K562 (cell line): ENCODE measurements at regions not wholly inside any gene's neighbourhood (a gene's known extent, or its start where the extent isn't known, plus 50 kb on each side); places are given as distances from the start of the nearest gene placed in this dataset.

Experiments
- ATAC-seq: fragments of 200-7000 bp; cut with Tn5 transposase; 3 replicates; pipeline ENCODE4 v1.9.1; 2020; ENCODE audit warnings: moderate library complexity
- BruUV-seq: library from RNA; stranded (reverse); fragments of 400-500 nt; replicated peaks from 2 replicates; lab custom pipeline; 2021; lab: Mats Ljungman, UMichigan
- CTCF ChIA-PET: fragments of 300-600 bp; formaldehyde crosslinking; extraction: SDS; loops from one replicate; lab custom pipeline; 2021; ENCODE audit warnings: low intra/inter-chr PET ratio; lab: Yijun Ruan, JAX
- POLR2A ChIA-PET: fragments of 300-600, 350-650 bp; sonication (Branson Sonifier 250); formaldehyde crosslinking; extraction: SDS; loops from one replicate; lab custom pipeline; 2021; ENCODE audit warnings: antibody characterized with exemption, inconsistent platforms; lab: Yijun Ruan, JAX
- DNase-seq, 4 experiments: peaks; one replicate each; pipeline versions ENCODE4 v3.0.0 to v3.0.0-alpha.2; 2011 to 2018; ENCODE audit warnings: low spot score in 3 of 4, mixed read lengths in 3 of 4; ENCODE audit errors: extremely low read depth in 1 of 4
- FAIRE-seq: peaks from 2 replicates; lab custom pipeline; 2011; peaks lifted over from hg19 to GRCh38; lab: Jason Lieb, UNC
- H2AFZ ChIP-seq: 2 replicates; pipeline ENCODE4 v1.6.0; 2011; ENCODE audit warnings: low read depth, low read length, control low read depth, inconsistent platforms
- H3K27ac ChIP-seq: fragments of 200-600 bp; 3 replicates; pipeline ENCODE4 v1.8.0; 2011; ENCODE audit warnings: low read depth, mild to moderate bottlenecking, control low read depth, inconsistent platforms, low read length, moderate library complexity, mixed read lengths; ENCODE audit errors: extremely low read depth
- H3K27me3 ChIP-seq, 2 experiments: fragments of 300-600 bp in 1 of 2; 2 replicates in 1 of 2; 3 replicates in 1 of 2; pipeline versions ENCODE4 v1.6.0 to v1.8.0; 2011; ENCODE audit warnings: inconsistent platforms in 2 of 2, low read length in 2 of 2, mild to moderate bottlenecking in 1 of 2, mixed read lengths in 1 of 2, moderate library complexity in 1 of 2; ENCODE audit not compliant: control insufficient read depth in 2 of 2, insufficient read depth in 2 of 2
- H3K36me3 ChIP-seq: fragments of 300-600 bp; 3 replicates; pipeline ENCODE4 v1.8.0; 2011; ENCODE audit warnings: mild to moderate bottlenecking, low read length, inconsistent platforms; ENCODE audit not compliant: control insufficient read depth, insufficient read depth
- H3K4me1 ChIP-seq, 2 experiments: fragments of 200-600 bp in 1 of 2; replicated peaks in 1 of 2; 2 replicates in 1 of 2; 3 replicates in 1 of 2; pipeline versions ENCODE4 v1.5.1 to v1.8.0; 2011; ENCODE audit warnings: inconsistent platforms in 2 of 2, low read length in 2 of 2, mild to moderate bottlenecking in 1 of 2, mixed read lengths in 1 of 2, moderate library complexity in 1 of 2; ENCODE audit not compliant: control insufficient read depth in 2 of 2, insufficient read depth in 2 of 2
- H3K4me2 ChIP-seq: 2 replicates; pipeline ENCODE4 v1.6.1; 2011; ENCODE audit warnings: low read length, control low read depth, inconsistent platforms, mixed read lengths; ENCODE audit not compliant: insufficient read depth
- H3K4me3 ChIP-seq: fragments of 200-600 bp; sonication (generic), shearing (Covaris generic); 2 replicates; pipeline ENCODE4 v1.5.1; 2016; ENCODE audit warnings: control low read depth, inconsistent platforms
- H3K79me2 ChIP-seq: fragments of 200-600 bp; 3 replicates; pipeline ENCODE4 v1.8.0; 2011; ENCODE audit warnings: low read length, inconsistent platforms; ENCODE audit not compliant: control insufficient read depth, insufficient read depth
- H3K9ac ChIP-seq, 2 experiments: 2 replicates each; pipeline versions ENCODE4 v1.6.0 to v1.6.1; 2011; ENCODE audit warnings: low read depth in 2 of 2, low read length in 2 of 2, control low read depth in 1 of 2, inconsistent platforms in 1 of 2, mild to moderate bottlenecking in 1 of 2, mixed read lengths in 1 of 2; ENCODE audit not compliant: insufficient read depth in 1 of 2
- H3K9me1 ChIP-seq: one replicate; pipeline ENCODE4 v1.6.0; 2011; ENCODE audit warnings: inconsistent platforms, mild to moderate bottlenecking, low read length, moderate library complexity; ENCODE audit not compliant: control insufficient read depth, insufficient read depth
- H3K9me3 ChIP-seq: replicated peaks from 2 replicates; pipeline ENCODE4 v1.5.1; 2011; ENCODE audit warnings: low read depth, low read length, inconsistent platforms; ENCODE audit not compliant: control insufficient read depth, insufficient read depth
- H4K20me1 ChIP-seq: replicated peaks from 2 replicates; pipeline ENCODE4 v1.6.1; 2011; ENCODE audit warnings: low read length, inconsistent platforms, mixed read lengths; ENCODE audit not compliant: control insufficient read depth, insufficient read depth
- FOXA3 ChIP-seq, 2 experiments: fragments of 450-650 bp in 1 of 2; sonication (generic) in 1 of 2; formaldehyde crosslinking; IDR thresholded peaks in 1 of 2; conservative IDR thresholded peaks in 1 of 2; 2 replicates each; pipeline versions ENCODE4 v1.4.0 to v1.8.0; 2020 to 2022; ENCODE audit warnings: mild to moderate bottlenecking in 2 of 2, missing genetic modification reagents in 1 of 2
- HSF4 ChIP-seq: fragments of 250-450 bp; sonication (Bioruptor Pico); IDR thresholded peaks from 2 replicates; pipeline ENCODE4 v2.1.2; 2022; ENCODE audit warnings: mild to moderate bottlenecking, moderate library complexity, borderline replicate concordance
- KDM2B ChIP-seq: fragments of 250-450 bp; sonication (Bioruptor Pico); IDR thresholded peaks from 2 replicates; pipeline ENCODE4 v1.8.0; 2021; ENCODE audit warnings: mild to moderate bottlenecking, moderate library complexity
- NFE2 ChIP-seq: IDR thresholded peaks from 2 replicates; pipeline ENCODE4 v1.6.1; 2014; ENCODE audit warnings: antibody characterized with exemption, low read depth
- POLR3A ChIP-seq: IDR thresholded peaks from 2 replicates; pipeline ENCODE4 v1.6.1; 2011; ENCODE audit warnings: borderline replicate concordance, mild to moderate bottlenecking, moderate library complexity; ENCODE audit not compliant: insufficient read length, insufficient read depth; ENCODE audit errors: extremely low read depth
- TSC22D4 ChIP-seq: fragments of 450-650 bp; IDR thresholded peaks from 2 replicates; pipeline ENCODE4 v1.6.1; 2016; ENCODE audit warnings: missing genetic modification characterization, missing biosample characterization, control low read depth
- U2AF2 ChIP-seq: fragments of 200-400 bp; formaldehyde crosslinking; optimal IDR thresholded peaks from 2 replicates; pipeline ENCODE3; 2017; ENCODE audit warnings: low read depth, mild to moderate bottlenecking, low read length
- WGBS: fragments of 100-300 bp; shearing (Covaris generic); methylation state at CpG from one replicate; pipeline ENCODE4 v1.1.6; 2016; ENCODE audit warnings: low coverage, mixed read lengths; ENCODE audit not compliant: insufficient coverage; ENCODE audit errors: missing lambda C conversion rate; 5-methylcytosine and 5-hydroxymethylcytosine counted together
- in situ Hi-C: fragments of 300-500 bp; cut with MboI; formaldehyde crosslinking; loops from 4 replicates; pipeline ENCODE4 v1.15.0; 2018; ENCODE audit warnings: inconsistent platforms, mixed read lengths
- intact Hi-C: fragments of 100-400 bp; cut with micrococcal nuclease; formaldehyde crosslinking; loops from 2 replicates; pipeline ENCODE4 v1.14.2; 2022
- TF ChIP-seq, protein P1 (sequence below): sonication (generic); formaldehyde crosslinking; IDR thresholded peaks from 2 replicates; pipeline ENCODE4 v1.8.0; 2022; ENCODE audit warnings: missing genetic modification reagents, mild to moderate bottlenecking, moderate library complexity, borderline replicate concordance

GRCh38 chr22:49541693-49542230 lies 285.9 kb downstream of the BRD1 start:
- H3K9me1 ChIP-seq, result peaks cover 5% of the 10 kb centered on the region
- H3K27ac ChIP-seq, result no peak overlapping the region
- no peak for TF ChIP-seq NFE2
- H2AFZ ChIP-seq, result no peak overlapping the region
- no peak overlapping the region for H3K9ac ChIP-seq
- BruUV-seq, result no TSS peak
- CTCF ChIA-PET, result no interaction called here
- peaks cover 19% of the 10 kb centered on the region; the same call in 1 of the 2 replicates for H4K20me1 ChIP-seq
- DNase-seq (no peak), FAIRE-seq (no peak), ATAC-seq (no peak)
- no peak overlapping the region for H3K4me2 ChIP-seq
- peaks cover 16% of the 10 kb centered on the region; the same call in 2 of the 3 replicates for H3K79me2 ChIP-seq
- in situ Hi-C loops, result no loop called here
- peaks cover 14% of the 10 kb centered on the region; the same call in 1 of the 3 replicates for H3K36me3 ChIP-seq
- no peak overlapping the region for H3K4me3 ChIP-seq
- H3K4me1 ChIP-seq, result peaks cover 0 to 20% of the 10 kb centered on the region in 2 experiments; a peak in 2 of 5 replicates
- POLR2A ChIA-PET, result no interaction called here
- 100% methylated on average over 2 of the region's 15 CpGs for WGBS
- no peaks in the 10 kb centered on the region for H3K27me3 ChIP-seq
- intact Hi-C loops, result no loop called here
- no peaks in the 10 kb centered on the region for H3K9me3 ChIP-seq

- FAIRE-seq (no peak), ATAC-seq (no peak), DNase-seq (no peak)
- CTCF ChIA-PET, result no interaction called here
- H3K4me1 ChIP-seq, result peaks cover 0 to 20% of the 10 kb centered on the region in 2 experiments; a peak in 2 of 5 replicates
- no peak overlapping the region for H3K4me2 ChIP-seq
- BruUV-seq, result no TSS peak
- H2AFZ ChIP-seq, result no peak overlapping the region
- H3K79me2 ChIP-seq, result peaks cover 16% of the 10 kb centered on the region; the same call in 2 of the 3 replicates
- H3K36me3 ChIP-seq, result peaks cover 15% of the 10 kb centered on the region; the same call in 1 of the 3 replicates
- in situ Hi-C loops, result no loop called here
- intact Hi-C loops, result no loop called here
- H3K9me1 ChIP-seq, result peaks cover 5% of the 10 kb centered on the region
- no peaks in the 10 kb centered on the region for H3K9me3 ChIP-seq
- peaks cover 17% of the 10 kb centered on the region; the same call in 1 of the 2 replicates for H4K20me1 ChIP-seq
- no peak overlapping the region for H3K27ac ChIP-seq
- 97% methylated on average over 14 of the region's 59 CpGs for WGBS
- no peaks in the 10 kb centered on the region for H3K27me3 ChIP-seq
- no peak overlapping the region; a peak in 1 of 4 replicates for H3K9ac ChIP-seq
- H3K4me3 ChIP-seq, result no peak overlapping the region
- POLR2A ChIA-PET, result interaction anchor here (0.6 kb wide), 1 partner anchor 106 kb away, joined by 3 read pairs; no protein-coding TSS in a partner anchor
- TF ChIP-seq KDM2B (CRISPR knock-in tag), result no peak
- TF ChIP-seq POLR3A, result no peak
- TF ChIP-seq TSC22D4 (tag), result no peak
- no peak for TF ChIP-seq FOXA3 (CRISPR knock-in tag; conservative IDR thresholded peaks at IDR 0.05 in 1 of 2, IDR thresholded peaks at IDR 0.05 in 1 of 2)
- no peak for TF ChIP-seq HSF4 (CRISPR knock-in tag)
- no peak for TF ChIP-seq U2AF2
- TF ChIP-seq, protein P1, sequence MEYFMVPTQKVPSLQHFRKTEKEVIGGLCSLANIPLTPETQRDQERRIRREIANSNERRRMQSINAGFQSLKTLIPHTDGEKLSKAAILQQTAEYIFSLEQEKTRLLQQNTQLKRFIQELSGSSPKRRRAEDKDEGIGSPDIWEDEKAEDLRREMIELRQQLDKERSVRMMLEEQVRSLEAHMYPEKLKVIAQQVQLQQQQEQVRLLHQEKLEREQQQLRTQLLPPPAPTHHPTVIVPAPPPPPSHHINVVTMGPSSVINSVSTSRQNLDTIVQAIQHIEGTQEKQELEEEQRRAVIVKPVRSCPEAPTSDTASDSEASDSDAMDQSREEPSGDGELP (CRISPR knock-in tag), result no peak
Measured at GRCh38 chr22:49540913-49541692, 286.6 kb downstream of the BRD1 start.
